CD4-positive, alpha-beta T cell treated with Interleukin-21 for 1 hour (primary cell): ENCODE measurements at regions not wholly inside any gene's neighbourhood (a gene's known extent, or its start where the extent isn't known, plus 50 kb on each side); places are given as distances from the start of the nearest gene placed in this dataset.

Experiments
- DNase-seq: peaks from one replicate; pipeline ENCODE4 v3.0.0-alpha.2; 2020

DNA sequence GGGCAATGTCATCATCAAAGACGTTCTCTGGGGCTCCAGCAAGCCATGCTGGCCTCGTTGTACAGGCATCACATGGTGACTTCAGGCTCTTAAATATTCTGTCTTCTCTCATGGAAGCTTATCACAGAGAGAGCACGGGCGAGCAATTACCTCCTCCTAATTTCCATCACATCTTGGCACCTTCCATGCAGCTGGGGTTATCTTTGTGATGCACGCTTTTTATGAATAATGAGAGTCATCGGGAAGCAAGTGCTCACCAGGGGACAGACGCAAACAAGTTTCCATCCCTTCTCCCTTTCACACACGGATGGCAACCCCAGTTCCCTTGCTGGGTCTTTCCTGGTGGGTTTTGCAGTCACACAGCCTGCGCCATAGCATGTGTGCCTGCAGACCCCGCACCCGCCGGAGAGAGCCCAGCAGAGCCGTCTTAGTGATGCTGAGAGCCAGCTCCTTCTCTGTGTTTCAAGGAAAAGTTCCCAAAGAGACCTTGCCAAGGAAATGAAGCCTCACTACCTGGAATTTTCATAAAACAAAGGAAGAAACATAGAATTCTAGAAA is 116.3 kb upstream of the AFDN start:
- no peak for DNase-seq

DNA sequence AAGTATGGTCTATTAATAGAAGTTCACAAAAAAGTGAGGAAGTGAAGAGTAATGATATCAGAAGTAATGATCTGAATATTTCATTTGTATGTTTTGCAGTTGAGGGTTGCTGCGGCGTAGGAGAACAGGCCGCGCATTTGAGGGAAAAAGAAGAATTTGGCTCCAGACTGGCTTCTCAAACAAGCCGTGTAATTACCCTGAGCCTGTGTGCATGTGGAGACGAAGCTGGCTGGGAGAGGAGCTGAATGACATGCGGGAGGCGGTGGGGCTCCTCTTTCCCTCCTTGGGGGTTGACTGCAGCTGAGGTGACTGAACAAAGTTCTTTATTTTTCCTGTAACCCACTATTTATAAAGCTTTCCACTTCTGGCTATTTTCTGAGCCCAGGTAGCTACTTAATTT is 115.5 kb upstream of the AFDN start:
- DNase-seq: no peak

DNA sequence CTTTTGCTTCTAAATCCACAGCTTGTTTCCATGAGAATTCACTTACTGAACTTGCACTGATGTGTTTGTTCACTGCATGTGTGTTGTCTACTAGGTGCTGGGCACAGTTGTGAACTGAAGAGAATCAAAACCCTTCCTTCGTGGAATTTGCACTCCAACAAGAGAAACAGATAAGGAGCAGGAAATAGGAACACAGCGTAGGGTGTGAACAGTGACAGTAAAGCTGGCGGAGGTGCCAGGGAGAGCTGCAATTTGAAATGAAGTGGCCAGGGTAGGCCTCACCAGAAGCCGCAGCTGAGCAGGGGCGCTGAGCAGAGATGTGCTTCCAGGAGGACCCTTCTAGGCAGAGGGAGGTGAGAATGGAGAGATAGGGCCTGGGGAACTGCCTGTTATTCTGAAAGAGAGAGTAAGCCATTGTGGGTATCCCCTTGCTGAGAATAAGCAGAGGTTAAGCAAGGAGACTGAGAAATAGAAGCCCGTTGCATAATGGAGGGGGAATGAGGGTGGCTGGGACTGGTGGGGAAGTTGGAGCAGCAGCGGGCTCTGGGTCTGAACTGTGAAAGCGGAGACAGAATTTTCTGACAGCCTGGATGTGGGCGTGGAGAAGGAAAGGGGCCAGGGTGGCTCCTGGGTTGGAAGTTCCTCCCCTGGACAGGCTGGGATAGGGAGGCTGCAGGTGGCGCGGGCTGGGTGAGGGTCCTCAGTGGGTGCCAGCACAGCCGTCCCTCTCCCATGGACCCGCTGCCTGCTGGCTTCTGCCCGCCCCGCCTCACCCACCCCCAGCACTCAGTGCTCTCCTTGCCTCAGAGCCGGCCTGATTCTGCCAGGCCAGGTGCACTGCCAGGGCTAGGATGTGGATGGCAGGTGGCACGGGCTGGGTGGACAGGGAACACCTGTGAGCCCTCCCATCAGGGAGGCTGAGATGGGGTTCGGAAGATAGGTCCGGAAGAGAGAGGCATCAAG is 114.7 kb upstream of the AFDN start:
- no peak for DNase-seq

DNA sequence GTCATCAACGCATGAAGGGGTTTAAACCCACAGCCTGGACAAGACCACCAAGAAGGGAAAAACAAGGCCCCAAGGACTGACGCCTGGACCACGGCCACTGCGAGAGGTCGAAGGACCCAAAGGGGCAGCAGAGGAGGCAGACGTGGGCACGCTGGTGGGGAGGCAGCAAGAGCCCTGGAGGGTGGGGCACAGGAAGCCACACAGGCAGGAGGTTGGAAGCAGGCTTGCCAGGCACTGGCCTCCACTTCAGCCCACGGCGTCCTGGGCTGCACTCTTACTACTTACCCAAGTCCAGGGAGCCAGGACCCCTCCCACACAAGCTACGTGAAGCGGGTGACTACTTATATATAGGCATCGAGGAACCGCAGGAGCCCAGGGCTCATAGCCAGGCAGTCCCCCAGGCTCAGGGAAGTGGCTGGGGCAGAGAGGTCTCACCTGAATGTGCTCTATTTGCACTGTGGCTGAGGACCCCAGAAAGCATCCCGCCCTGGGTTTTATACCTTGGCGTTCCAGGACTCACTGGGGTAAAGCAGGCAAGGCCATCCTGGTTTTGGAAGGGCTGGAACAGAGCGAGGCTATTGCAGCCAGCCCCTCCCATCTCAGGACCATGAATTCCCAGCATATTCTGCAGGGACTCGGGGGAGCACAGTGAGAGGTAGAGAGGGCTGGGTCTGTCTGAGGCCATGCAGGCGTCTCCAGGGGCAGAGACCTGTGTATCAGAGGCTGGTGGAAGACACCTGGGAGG is 113.8 kb upstream of the AFDN start:
- no peak for DNase-seq

DNA sequence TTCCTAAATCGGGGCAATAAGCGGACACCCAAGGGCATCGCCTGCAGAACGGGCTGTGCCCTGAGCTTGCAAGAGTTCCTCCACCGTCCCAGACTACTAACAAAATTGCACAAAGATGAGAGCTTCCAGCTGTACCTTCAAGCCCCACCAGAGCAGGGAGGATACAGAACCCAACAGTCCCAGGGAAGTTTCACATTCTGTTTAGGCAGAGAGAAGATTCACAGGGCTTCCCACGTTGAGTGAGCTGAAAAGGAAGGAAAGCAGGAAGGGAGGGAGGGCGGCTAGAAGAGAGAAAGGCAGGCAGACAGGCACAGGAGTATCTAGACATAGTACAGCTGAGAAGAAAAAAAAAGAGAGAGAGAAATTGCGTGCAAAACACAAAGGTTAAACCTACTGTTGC is 112.6 kb upstream of the AFDN start:
- DNase-seq: no peak

DNA sequence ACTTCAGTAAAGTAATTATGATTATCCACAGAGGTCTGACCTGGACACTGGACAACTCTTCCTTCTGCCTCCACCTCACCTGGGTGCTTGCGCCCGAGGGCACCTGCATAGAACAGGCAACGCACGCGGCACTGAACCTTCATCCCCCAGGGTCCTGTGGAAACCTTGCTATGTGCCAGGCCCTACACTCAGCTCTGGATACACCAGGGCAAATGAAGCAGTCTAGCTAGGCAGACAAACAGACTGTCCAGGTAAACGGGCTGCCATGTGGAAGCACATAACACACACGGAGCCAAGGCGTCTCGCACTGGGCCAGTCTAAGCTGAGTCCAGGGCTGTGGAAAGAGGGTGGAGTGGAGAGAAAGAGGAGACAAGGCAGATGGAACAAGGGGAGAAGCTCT is 109.3 kb upstream of the AFDN start:
- no peak for DNase-seq

DNA sequence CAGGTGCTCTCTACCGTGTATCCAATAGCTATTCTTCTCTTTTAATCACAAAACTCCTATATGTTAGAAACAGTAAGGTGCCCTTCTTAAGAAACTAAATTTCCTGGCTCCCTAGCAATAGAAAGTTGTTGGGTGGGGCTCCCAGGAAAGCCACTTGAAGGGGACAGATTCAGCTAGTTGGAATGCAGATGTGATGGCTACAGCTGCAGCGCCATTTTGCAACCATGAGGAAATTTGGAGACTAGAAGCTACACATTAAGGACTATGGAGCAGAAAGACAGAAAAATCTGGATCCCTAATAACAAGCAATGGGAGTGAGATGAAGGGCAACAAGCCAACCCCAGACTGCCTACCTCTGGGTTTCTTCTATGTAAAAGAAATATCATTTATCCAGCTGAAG is 108.8 kb upstream of the AFDN start:
- no peak for DNase-seq

DNA sequence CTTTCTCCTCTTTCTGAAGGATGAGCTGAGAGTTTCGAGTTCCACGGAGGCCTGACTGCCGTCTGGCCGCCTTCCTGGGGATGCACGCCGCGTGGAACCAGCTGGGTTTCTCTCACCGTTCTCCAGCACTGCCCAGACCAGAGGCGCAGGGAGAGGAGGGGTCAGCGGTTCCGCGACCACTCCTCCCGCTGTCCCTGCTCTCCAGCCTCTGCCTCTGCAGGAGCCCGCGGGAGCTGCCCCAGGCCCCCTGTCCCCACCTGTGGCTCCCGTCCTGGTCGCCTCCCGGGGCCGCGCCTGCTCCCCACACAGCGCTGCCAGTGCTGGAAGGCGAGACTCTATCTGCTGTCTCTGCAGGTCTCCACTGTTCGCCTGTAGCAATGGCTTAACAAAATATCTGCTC is 106.8 kb upstream of the AFDN start:
- DNase-seq: no peak

DNA sequence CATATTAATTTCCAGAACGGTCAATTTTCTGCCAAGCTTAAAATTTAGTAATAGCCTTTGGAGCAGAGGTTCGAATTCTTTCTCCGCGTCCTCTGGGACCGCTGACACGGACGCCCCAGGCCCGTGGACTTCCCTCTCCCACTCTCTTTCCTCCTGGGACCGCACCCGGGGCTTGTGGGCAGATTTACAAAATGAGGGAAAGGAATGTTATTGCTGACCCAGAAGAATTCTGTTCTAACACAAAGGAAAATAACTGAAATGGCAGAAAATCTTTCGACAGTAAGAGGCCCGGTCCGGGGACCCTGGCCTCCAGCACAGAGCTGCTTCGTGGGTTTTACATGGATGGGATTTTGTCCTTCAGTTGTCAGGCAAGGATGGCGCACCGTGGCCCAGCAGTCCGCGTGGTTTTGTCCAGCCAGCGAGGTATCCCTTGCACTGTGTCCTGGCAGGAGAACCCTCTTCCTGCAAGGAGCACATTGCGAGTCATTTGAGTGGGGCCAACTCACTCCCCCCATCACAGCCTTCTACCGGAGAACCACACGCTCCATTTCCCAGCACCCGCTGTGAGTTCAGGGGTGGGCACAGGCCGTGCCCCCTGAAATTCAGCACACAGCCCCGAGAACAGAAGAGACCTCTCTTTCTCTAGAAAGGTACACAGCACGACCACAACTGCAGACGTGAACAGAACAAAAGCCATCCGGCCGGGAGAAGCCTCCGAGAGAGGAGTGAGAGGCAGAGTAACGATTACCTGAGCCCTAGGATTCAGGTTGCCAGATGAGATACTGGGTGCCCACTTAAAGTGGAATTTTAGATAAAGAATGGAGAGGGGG is 106.0 kb upstream of the AFDN start:
- DNase-seq: no peak

DNA sequence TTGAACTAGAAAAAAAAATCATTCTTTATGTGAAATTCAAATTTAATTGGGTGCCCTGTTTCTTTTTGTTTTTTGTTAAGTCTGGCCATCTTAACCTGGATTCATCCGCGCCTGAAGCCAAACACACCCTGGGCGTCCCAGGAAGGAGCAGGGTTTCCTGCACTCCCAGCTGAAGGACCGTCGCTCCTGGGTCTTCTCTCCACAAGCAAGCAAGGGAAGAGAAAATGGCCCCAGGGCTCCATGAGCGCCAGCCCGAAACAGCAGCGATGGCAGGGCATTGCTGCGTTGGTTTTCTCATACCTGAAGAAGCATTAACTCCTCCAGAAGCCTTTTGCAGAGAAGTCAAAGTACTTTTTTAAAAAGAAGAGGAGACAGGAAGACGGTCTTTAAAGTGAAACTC is 105.4 kb upstream of the AFDN start:
- no peak for DNase-seq

DNA sequence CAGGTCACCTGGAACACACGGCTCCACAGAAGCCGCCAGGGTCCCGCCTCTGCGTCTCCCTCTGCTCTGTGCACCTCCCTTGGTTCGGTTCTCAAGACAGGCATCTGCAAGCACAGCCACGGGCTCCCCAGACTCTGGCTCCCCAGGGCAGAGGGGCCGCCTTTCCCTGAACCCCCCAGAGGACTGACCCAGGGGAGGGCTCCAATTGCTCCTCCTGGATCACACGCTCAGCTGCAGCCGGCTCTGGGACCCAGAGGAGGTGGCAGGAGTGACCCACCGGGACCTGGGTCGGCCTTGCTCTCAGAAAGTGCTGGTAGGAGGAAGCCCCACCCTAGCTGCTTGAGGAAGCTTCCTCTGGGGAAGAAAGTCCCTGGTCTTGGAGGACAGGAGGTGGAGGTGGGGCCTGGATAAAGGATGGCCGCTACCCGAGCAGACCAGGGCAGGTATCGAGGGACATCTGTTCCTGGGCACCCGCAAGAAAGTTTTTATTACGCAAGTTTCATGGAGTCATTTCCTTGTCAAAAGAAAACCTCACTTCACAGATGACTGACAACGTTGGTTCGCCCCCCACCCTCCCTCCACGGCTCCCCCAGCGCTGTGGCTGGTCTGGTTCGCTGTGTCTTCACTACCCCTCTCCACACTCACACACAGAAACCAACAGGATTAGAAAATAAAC is 103.9 kb upstream of the AFDN start:
- DNase-seq: no peak

DNA sequence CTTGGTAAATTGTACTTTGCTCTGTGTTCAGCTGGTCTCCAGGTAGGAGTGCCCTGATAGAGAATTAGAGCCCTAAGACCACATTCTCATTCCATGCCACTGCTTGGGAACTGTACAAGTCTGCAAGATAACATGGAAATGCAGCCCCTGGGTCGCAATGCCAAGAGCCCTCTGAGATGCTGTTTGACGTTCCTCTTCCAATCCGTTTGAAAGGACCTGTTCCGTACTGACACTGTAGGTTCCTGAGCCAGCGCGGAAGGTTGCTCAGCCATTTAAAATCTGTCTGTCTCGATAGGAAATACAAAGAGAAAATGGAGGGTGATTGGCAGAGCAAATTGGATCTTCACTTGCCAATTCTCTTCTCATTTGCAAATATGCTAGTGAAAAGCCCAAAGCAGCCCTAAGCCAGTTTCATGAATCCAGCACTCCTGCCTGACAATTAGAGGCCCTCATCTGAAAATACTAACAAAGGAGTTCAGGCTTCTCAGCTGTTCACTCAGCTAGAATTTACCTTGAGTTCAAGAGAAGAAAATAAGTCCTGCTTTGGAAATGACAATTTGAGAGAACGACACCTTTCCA is 100.6 kb upstream of the AFDN start:
- DNase-seq: no peak

DNA sequence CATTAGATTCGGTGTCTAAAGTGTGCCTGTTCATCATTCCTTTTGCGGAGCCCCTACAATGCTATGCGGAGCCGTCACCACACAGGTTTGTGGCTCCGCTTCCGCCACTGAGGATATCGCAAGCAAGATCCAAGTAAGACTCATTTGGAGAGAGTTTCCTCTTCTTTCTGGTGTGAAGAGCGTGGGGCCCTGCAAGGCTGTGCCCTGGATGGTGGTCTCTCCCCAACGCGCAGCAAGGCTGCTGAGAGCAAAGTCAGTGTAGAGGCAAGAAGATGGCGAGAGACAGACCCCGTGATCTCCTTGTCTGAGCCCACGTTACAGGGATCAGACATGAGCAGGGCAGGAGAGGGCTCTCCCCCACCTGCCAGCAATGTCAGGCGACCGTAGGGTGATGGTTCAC is 96.3 kb upstream of the AFDN start:
- DNase-seq: no peak

DNA sequence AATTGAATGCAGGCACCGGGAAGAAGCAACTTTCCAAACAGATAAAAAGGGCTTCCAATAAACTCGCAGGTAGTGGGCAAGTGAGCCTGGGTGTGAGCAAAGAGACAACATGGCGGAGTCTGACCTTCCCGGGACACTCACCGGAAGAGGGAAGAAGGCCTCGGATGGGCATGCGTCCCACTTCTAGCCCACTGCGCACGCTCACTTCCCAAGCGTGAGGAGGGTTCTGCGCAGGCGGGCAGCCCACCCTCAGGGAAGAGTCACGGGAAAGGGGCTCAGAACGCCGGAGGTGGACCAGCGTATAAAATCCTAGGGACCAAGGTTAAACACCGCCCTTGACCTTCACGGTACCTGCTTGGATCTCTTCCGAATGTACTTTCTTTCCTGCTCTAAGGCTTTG is 95.5 kb upstream of the AFDN start:
- no peak for DNase-seq

DNA sequence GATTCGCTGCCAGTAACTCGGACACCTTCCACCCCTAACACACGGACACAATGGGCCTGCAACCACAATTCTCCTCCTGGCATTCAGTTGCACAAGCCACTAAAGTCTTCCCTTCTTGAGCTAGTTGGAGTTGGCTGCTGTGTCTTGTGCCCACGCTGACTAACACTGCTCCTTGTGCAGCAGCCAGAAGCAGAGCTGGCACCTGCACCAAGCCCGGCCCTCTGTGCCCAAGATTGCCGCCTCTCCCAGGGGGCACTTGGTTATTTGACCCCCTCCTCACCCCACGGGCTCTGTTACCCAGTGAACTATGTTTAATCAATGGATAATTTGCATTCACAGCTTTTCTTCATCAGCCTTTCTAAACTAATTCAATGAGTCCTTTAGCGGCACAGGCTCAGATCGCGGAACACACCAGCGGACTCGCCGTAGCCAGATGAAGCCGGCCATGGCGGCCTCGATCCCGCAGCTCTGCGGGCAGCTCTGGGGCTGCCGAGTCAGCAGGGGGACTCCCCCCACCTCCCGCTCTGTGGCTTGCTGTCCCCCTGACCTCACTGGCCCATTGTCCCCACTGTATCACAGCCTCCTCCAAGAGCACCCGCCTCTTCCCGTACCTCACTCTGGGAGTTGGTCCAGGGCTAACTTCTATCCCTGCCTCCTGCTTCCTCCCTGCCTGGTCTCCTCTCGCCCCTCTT is 94.8 kb upstream of the AFDN start:
- no peak for DNase-seq

DNA sequence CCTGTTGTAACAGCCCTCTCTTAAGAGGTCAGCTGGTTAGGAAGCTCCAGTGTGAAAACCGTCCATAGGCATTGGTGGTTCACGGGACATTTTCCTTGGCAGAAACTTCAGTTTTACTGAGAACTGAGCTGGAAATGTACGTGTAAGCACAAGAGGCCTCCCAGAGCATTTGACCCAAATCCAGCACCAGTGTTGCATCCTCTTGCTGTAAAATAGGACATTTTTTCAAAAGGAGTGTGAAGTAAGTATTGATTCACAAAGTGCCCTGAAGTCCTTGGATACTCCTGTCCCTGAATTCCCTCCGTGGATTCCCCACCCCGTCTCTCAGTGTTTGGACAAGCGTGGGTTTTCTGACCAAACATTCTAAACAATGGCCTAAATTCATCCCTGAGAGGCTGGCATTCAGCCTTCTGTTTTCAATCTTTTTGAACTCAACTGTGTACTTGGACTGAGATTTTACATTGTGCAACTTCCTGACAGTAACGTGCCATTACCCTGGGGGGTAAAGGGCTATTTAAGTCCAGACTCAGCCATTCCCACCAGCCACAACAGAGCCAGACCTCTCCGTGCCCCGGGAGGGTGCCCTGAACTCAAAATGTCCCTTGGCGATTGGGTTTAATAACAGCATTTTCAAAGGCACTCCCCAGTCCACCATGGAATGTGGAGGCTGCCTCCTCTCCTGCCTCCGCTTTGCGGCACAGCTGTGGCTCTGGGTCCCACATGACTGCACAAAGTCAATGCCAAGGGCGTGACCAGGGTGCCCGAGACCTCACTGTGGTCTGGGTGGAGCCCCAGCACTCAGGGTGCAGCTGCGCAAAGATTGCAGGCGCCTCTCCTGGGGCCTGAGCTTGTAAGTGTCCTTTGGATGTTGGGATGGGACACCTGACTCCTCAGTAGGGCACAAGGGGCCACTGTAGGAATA is 92.7 kb upstream of the AFDN start:
- no peak for DNase-seq

DNA sequence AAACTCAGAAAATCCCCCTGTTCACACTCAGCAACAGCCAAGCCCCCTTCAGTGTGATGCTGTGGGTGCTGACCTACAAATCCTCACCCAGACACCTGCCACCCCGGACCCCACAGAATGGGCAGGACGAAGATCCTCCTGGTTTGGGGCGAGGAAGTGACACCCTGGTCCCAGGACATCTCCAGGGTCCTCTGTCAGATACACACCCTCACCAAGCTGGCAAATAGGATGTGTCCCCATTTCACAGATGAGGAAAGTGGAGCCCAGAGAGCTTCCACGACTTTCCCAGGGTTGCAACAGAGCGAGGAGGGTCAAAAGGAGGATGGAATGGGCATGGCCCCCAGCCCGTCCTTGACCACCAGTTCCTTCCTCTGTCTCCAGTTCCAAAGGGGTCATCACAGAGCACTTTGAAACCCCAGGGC is 92.0 kb upstream of the AFDN start:
- DNase-seq: no peak

DNA sequence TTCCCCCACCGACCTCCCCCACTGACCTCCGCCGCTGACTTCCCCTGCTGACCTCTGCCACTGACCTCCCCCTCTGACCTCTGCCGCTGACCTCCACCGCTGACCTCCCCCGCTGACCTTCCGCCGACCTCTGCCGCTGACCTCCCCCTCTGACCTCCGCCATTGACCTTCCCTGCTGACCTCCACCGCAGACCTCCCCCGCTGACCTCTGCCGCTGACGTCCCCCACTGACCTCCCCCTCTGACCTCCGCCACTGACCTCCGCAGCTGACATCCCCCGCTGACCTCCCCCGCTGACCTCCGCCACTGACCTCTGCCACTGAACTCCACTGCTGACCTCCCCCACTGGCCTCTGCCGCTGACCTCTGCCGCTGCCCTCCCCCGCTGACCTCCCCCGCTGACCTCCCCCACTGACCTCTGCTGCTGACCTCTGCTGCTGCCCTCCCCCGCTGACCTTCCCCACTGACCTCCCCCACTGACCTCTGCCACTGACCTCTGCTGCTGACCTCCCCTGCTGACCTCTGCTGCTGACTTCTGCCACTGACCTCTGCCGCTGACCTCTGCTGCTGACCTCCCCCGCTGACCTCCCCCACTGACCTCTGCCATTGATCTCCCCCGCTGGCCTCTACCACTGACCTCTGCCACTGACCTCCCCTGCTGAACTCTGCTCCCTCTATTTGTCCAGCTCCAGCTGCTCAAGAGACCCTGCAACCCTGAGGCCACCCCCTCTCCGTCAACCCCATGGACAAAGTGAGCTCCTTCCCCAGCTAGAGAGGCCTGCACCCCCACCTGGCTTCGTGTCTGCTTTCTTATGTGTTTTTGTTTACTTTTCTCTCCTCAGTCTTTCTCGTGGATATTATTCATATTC is 91.4 kb upstream of the AFDN start:
- no peak for DNase-seq

DNA sequence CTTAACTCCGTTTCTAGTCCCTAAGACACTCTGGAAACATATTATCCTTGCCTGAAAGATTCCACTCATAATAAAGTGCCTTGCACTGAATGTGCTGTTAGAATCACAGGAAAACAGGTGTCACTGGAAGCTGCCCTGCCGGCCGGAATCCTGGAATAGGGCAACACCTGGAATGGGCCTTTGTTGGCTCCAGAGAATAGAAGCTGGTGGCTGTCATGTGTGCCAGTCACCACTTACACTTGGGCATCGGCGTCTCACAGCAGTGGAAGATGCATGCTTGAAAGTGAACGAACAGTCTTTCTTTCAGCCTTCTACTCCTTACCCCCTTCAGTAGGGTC is 90.8 kb upstream of the AFDN start:
- no peak for DNase-seq
